ENCODE measurements at regions not wholly inside any gene's neighbourhood (a gene's known extent, or its start where the extent isn't known, plus 50 kb on each side); places are given as distances from the start of the nearest gene placed in this dataset.

DNA sequence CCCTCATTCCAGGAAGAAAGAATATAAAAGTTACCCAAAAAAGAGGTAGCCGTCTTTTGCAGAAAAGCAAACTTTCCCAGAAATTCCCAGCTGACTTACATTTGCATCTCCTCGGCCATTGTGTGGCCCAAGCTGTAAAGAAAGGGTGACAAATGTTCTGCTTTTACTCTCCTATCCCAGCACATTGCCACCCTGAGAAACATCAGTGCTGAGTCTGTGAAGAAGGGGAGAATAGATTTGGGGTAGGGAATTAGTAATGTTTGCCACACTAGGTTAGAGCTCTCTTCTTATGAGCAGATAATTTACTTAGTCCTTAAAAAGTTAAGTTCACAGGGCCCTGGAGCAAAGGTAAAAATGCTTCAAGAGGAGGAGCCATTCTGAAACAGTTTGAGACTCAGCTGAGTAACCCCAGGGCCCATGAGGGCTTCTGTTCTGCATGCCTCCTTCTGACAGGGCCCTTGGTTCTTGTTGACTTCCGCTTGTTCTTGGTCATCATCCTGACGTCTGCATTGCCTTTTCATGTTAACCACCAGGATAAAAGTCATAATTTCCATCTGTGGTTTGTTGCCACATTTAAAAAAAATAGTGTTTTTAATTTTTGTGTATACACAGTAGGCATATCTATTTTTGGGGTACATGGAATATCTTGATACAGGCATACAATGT, 550.7 kb downstream of the RNF144A start:
- Histone ChIP-seq H3K4me1 (replicated peaks in 1 of 2; ENCODE audit: control insufficient read depth in 2 of 2, insufficient read depth in 2 of 2, low read length in 2 of 2) (no peaks in the 10 kb centered on the region), H3K9ac (ENCODE audit: insufficient read depth in 1 of 2, low read depth in 2 of 2, low read length in 2 of 2) (no peak overlapping the region), H3K4me3 (no peak overlapping the region), H3K9me3 (replicated peaks; ENCODE audit: control insufficient read depth, insufficient read depth, low read depth, low read length) (no peaks in the 10 kb centered on the region), H4K20me1 (replicated peaks; ENCODE audit: control insufficient read depth, insufficient read depth, low read length) (no peaks in the 10 kb centered on the region), H3K9me1 (ENCODE audit: control insufficient read depth, insufficient read depth, low read length) (no peaks in the 10 kb centered on the region), H3K27me3 (ENCODE audit: control insufficient read depth in 2 of 2, insufficient read depth in 2 of 2, low read length in 2 of 2) (no peaks in the 10 kb centered on the region), H3K4me2 (ENCODE audit: insufficient read depth, low read length) (no peak overlapping the region), H3K79me2 (ENCODE audit: control insufficient read depth, insufficient read depth, low read length) (no peaks in the 10 kb centered on the region), H3K36me3 (ENCODE audit: control insufficient read depth, insufficient read depth, low read length) (no peaks in the 10 kb centered on the region), H2AFZ (ENCODE audit: low read depth, low read length) (no peak overlapping the region), H3K27ac (ENCODE audit: extremely low read depth, low read depth, low read length) (no peak overlapping the region)
- no peak for ATAC-seq
- no peak for DNase-seq (ENCODE audit: extremely low read depth in 1 of 4, low spot score in 3 of 4)
- no peak for FAIRE-seq
- POLR2A ChIA-PET: no interaction called here
- intact Hi-C loops (cut with micrococcal nuclease) (no loop called here), in situ Hi-C loops (cut with MboI) (no loop called here)
- TF ChIP-seq ZNF232 (CRISPR knock-in tag; IDR thresholded peaks at IDR 0.05): no peak
- 0% methylated on average over 4 of the region's 4 CpGs for WGBS (ENCODE audit: insufficient coverage, low coverage, missing lambda C conversion rate)
- BruUV-seq (replicated peaks): no TSS peak
- CTCF ChIA-PET (ENCODE audit: low intra/inter-chr PET ratio): no interaction called here

GRCh38 chr2:7468448-7468828, 551.2 kb downstream of the RNF144A start:
- Histone ChIP-seq H2AFZ (ENCODE audit: low read depth, low read length) (no peak overlapping the region), H3K4me1 (replicated peaks in 1 of 2; ENCODE audit: control insufficient read depth in 2 of 2, insufficient read depth in 2 of 2, low read length in 2 of 2) (no peaks in the 10 kb centered on the region), H4K20me1 (replicated peaks; ENCODE audit: control insufficient read depth, insufficient read depth, low read length) (no peaks in the 10 kb centered on the region), H3K27me3 (ENCODE audit: control insufficient read depth in 2 of 2, insufficient read depth in 2 of 2, low read length in 2 of 2) (no peaks in the 10 kb centered on the region), H3K9me1 (ENCODE audit: control insufficient read depth, insufficient read depth, low read length) (no peaks in the 10 kb centered on the region), H3K36me3 (ENCODE audit: control insufficient read depth, insufficient read depth, low read length) (no peaks in the 10 kb centered on the region), H3K4me2 (ENCODE audit: insufficient read depth, low read length) (no peak overlapping the region), H3K4me3 (no peak overlapping the region), H3K9ac (ENCODE audit: insufficient read depth in 1 of 2, low read depth in 2 of 2, low read length in 2 of 2) (no peak overlapping the region), H3K9me3 (replicated peaks; ENCODE audit: control insufficient read depth, insufficient read depth, low read depth, low read length) (no peaks in the 10 kb centered on the region), H3K27ac (ENCODE audit: extremely low read depth, low read depth, low read length) (no peak overlapping the region), H3K79me2 (ENCODE audit: control insufficient read depth, insufficient read depth, low read length) (no peaks in the 10 kb centered on the region)
- in situ Hi-C loops (cut with MboI): no loop called here
- 0% methylated on average over 3 of the region's 3 CpGs for WGBS (ENCODE audit: insufficient coverage, low coverage, missing lambda C conversion rate)
- no peak for ATAC-seq
- CTCF ChIA-PET (ENCODE audit: low intra/inter-chr PET ratio): no interaction called here
- intact Hi-C loops (cut with micrococcal nuclease): no loop called here
- no peak for DNase-seq (ENCODE audit: extremely low read depth in 1 of 4, low spot score in 3 of 4)
- POLR2A ChIA-PET: no interaction called here
- FAIRE-seq: no peak
- BruUV-seq (replicated peaks): no TSS peak
- TF ChIP-seq PATZ1 (CRISPR knock-in tag; IDR thresholded peaks at IDR 0.05; ENCODE audit: borderline replicate concordance): no peak
- no peak for TF ChIP-seq ZBTB7A (IDR thresholded peaks at IDR 0.05; ENCODE audit: borderline replicate concordance, control insufficient read depth, low read depth, low read length)
- no peak for TF ChIP-seq MEF2A (IDR thresholded peaks at IDR 0.05; ENCODE audit: control insufficient read depth, low read depth, low read length)
- no peak for TF ChIP-seq KHSRP (IDR thresholded peaks at IDR 0.05)
- no peak for TF ChIP-seq E2F1 (CRISPR knock-in tag; IDR thresholded peaks at IDR 0.05)
- TF ChIP-seq ZNF507 (tag; conservative IDR thresholded peaks at IDR 0.05): no peak
- TF ChIP-seq, protein P1, sequence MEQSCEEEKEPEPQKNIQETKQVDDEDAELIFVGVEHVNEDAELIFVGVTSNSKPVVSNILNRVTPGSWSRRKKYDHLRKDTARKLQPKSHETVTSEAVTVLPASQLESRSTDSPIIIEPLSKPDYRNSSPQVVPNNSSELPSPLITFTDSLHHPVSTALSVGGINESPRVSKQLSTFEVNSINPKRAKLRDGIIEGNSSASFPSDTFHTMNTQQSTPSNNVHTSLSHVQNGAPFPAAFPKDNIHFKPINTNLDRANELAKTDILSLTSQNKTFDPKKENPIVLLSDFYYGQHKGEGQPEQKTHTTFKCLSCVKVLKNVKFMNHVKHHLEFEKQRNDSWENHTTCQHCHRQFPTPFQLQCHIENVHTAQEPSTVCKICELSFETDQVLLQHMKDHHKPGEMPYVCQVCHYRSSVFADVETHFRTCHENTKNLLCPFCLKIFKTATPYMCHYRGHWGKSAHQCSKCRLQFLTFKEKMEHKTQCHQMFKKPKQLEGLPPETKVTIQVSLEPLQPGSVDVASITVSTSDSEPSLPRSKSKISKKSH (CRISPR knock-in tag; IDR thresholded peaks at IDR 0.05): no peak
- TF ChIP-seq YY1 (IDR thresholded peaks at IDR 0.05; ENCODE audit: borderline replicate concordance in 1 of 3, control insufficient read depth in 1 of 3, extremely low read depth in 1 of 3, insufficient read depth in 3 of 3, insufficient read length in 1 of 3, insufficient replicate concordance in 2 of 3, low read depth in 1 of 3, low read length in 2 of 3): no peak
- no peak for TF ChIP-seq PHB2 (IDR thresholded peaks at IDR 0.05; ENCODE audit: low read depth)
- TF ChIP-seq ZFP36 (IDR thresholded peaks at IDR 0.05; ENCODE audit: low read depth, low read length, partially characterized antibody): no peak

Data from K562 (cell line).